Keratinocyte (primary cell): ENCODE measurements at regions not wholly inside any gene's neighbourhood (a gene's known extent, or its start where the extent isn't known, plus 50 kb on each side); places are given as distances from the start of the nearest gene placed in this dataset.

Source experiments
- CTCF ChIP-seq, 3 experiments: IDR thresholded peaks in 1 of 3; conservative IDR thresholded peaks in 1 of 3; optimal IDR thresholded peaks in 1 of 3; 2 replicates in 2 of 3; 3 replicates in 1 of 3; pipeline versions ENCODE3 to v1.5.1; 2011; ENCODE audit warnings: low read length in 3 of 3, mild to moderate bottlenecking in 3 of 3, moderate library complexity in 2 of 3, control low read depth in 1 of 3, inconsistent platforms in 1 of 3; ENCODE audit not compliant: insufficient read depth in 2 of 3; ENCODE audit errors: extremely low read depth in 1 of 3
- EZH2 ChIP-seq: IDR thresholded peaks from one replicate; pipeline ENCODE4 v1.6.1; 2012; ENCODE audit warnings: inconsistent platforms, mild to moderate bottlenecking, low read length, moderate library complexity

- no peak for TF ChIP-seq EZH2
- TF ChIP-seq CTCF (optimal IDR thresholded peaks at IDR 0.05 in 1 of 3, IDR thresholded peaks at IDR 0.05 in 1 of 3, conservative IDR thresholded peaks at IDR 0.05 in 1 of 3; ENCODE audit: extremely low read depth in 1 of 3, insufficient read depth in 2 of 3, low read length in 3 of 3) = no peak
Observed at GRCh38 chr5:44652674-44653073, 156.1 kb upstream of the MRPS30 start.
